Uterus (tissue), 3 donors: ENCODE measurements at regions not wholly inside any gene's neighbourhood (a gene's known extent, or its start where the extent isn't known, plus 50 kb on each side); places are given as distances from the start of the nearest gene placed in this dataset.

Source experiments
- DNase-seq, 2 donors: peaks; one replicate each; pipeline ENCODE4 v3.0.0-alpha.2; 2019 to 2020
- H3K27ac ChIP-seq, 2 donors: fragments of 200-600 bp; sonication (generic); 1 replicate in 1 of 2; 2 replicates in 1 of 2; pipeline ENCODE4 v1.5.1; 2016 to 2018
- H3K27me3 ChIP-seq, 2 donors: fragments of 200-600 bp; sonication (generic); one replicate each; pipeline ENCODE4 v1.5.1; 2018 to 2019; ENCODE audit warnings: control low read depth in 1 of 2
- H3K36me3 ChIP-seq, 2 donors: fragments of 200-600 bp; sonication (generic); one replicate each; pipeline ENCODE4 v1.5.1; 2019; ENCODE audit warnings: control low read depth in 1 of 2
- H3K4me1 ChIP-seq, 2 donors: fragments of 200-600 bp; sonication (generic); one replicate each; pipeline ENCODE4 v1.5.1; 2018 to 2019; ENCODE audit warnings: control low read depth in 1 of 2
- H3K4me3 ChIP-seq, 2 donors: fragments of 200-600 bp; sonication (generic); 1 replicate in 1 of 2; 2 replicates in 1 of 2; pipeline ENCODE4 v1.5.1; 2018 to 2019; ENCODE audit warnings: mild to moderate bottlenecking in 1 of 2
- H3K9me3 ChIP-seq, 2 donors: fragments of 200-600 bp; sonication (generic); one replicate each; pipeline ENCODE4 v1.5.1; 2019; ENCODE audit warnings: control low read depth in 1 of 2
- POLR2A ChIP-seq, 2 donors: fragments of 450-650 bp; IDR thresholded peaks; one replicate each; pipeline ENCODE4 v1.6.1; 2016; ENCODE audit warnings: antibody characterized with exemption in 2 of 2, mild to moderate bottlenecking in 1 of 2, moderate library complexity in 1 of 2
- intact Hi-C: fragments of 100-400 bp; cut with DNase I; formaldehyde crosslinking; loops from one replicate; pipeline ENCODE4 v1.15.1; 2023; ENCODE audit warnings: low total_unique reads
- TF ChIP-seq, protein P1 (sequence below), 4 experiments: fragments of 200-600 bp in 2 of 4; fragments of 450-650 bp in 2 of 4; sonication (generic) in 2 of 4; IDR thresholded peaks; one replicate each; pipeline ENCODE4 v1.5.1; 2016 to 2019; ENCODE audit warnings: antibody characterized with exemption in 4 of 4, mild to moderate bottlenecking in 2 of 4, moderate library complexity in 1 of 4
- donor health status: DM: yes; HTN: yes; CAD: no.

DNA sequence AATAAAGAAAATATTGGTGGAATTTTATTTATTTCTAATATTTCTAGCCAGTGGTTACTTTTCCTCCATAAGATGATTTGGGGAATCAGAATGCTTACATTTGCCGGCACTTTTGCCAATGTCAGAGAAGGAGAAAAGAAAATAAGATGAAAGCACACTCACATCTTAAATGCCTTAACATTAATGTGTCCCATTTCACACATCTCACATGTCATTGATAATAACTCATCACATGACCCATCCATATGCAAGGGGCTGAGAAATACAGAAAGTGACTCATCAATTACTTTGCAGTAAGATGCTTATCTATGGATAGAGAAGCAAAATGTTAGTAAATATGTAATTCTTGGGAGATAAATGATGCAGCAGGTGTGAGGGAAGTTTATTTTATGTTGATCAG is 1531.0 kb downstream of the PCDH7 start:
- Histone ChIP-seq H3K4me1 (no peaks in the 10 kb centered on the region), H3K4me3 (no peak overlapping the region), H3K36me3 (no peaks in the 10 kb centered on the region), H3K27me3 (no peaks in the 10 kb centered on the region), H3K27ac (no peak overlapping the region), H3K9me3 (no peaks in the 10 kb centered on the region)
- DNase-seq, result no peak
- intact Hi-C loops, result no loop called here
- TF ChIP-seq POLR2A (IDR thresholded peaks at IDR 0.05), result no peak
- TF ChIP-seq, protein P1, sequence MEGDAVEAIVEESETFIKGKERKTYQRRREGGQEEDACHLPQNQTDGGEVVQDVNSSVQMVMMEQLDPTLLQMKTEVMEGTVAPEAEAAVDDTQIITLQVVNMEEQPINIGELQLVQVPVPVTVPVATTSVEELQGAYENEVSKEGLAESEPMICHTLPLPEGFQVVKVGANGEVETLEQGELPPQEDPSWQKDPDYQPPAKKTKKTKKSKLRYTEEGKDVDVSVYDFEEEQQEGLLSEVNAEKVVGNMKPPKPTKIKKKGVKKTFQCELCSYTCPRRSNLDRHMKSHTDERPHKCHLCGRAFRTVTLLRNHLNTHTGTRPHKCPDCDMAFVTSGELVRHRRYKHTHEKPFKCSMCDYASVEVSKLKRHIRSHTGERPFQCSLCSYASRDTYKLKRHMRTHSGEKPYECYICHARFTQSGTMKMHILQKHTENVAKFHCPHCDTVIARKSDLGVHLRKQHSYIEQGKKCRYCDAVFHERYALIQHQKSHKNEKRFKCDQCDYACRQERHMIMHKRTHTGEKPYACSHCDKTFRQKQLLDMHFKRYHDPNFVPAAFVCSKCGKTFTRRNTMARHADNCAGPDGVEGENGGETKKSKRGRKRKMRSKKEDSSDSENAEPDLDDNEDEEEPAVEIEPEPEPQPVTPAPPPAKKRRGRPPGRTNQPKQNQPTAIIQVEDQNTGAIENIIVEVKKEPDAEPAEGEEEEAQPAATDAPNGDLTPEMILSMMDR (IDR thresholded peaks at IDR 0.05), result no peak

DNA sequence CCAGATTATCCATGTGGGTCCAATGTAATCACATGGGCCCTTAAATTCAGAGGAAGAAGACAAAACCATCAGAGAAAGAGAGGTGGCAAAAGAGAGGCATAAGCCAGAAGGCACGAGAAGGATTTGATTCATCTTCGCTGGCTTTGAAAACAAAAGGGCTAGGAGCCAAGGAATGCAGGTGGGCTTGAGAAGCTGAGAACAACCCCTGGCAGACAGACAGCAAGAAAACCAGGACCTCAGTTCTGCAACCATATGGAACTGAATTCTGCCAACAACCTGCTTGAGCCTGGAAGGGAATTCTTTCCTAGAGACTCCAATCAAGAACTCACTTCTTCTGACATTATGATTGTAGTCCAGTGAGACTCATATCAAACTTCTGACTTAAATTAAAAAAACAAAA is 1531.8 kb downstream of the PCDH7 start:
- H3K36me3 ChIP-seq, result no peaks in the 10 kb centered on the region
- no peak for DNase-seq
- intact Hi-C loops, result no loop called here

DNA sequence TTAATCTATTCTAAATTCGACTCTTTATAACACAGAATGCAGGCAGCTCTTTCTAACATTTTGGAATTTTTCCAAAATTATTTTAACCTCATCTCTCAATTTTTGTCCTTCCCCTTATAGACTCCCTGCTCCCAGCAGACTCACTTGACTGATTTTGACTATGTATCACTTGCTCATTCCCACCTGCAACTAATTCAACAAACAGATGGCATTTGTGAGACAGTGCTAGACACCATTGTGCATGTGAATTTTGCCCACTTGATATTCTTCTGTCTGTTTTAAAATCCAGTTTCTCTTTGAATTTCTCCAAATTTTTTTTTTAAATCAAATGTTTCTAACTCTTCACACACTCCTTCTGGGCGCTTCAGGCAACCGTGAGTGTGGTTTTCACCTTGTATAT is 1534.0 kb downstream of the PCDH7 start:
- TF ChIP-seq, protein P1 (IDR thresholded peaks at IDR 0.05), result no peak
- TF ChIP-seq POLR2A (IDR thresholded peaks at IDR 0.05), result no peak
- intact Hi-C loops, result no loop called here

More for the DNA sequence above, 1531.8 kb downstream of the PCDH7 start:
- H3K4me1 ChIP-seq, result no peaks in the 10 kb centered on the region
- no peak overlapping the region for H3K27ac ChIP-seq
- H3K4me3 ChIP-seq, result no peak overlapping the region
- H3K27me3 ChIP-seq, result no peaks in the 10 kb centered on the region
- TF ChIP-seq, protein P1 (IDR thresholded peaks at IDR 0.05), result no peak
- no peak for TF ChIP-seq POLR2A (IDR thresholded peaks at IDR 0.05)
- H3K9me3 ChIP-seq, result no peaks in the 10 kb centered on the region

DNA sequence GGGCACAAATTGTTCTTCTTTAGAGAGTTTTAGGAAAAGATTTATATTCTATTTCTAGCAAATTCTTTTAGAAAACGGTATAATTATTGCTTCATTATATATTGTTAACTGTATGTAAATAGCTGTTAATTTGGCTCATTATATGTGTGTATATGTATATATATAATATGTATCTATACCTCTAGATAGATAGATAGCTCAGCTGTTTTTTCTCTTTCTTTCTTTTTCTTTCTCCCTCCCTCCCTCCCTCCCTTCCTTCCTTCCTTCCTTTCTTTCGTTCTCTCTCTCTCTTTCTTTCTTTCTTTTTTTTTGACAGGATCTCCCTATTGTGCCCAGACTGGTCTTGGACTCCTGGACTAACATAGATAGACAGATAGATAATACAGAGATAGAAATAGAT is 1538.8 kb downstream of the PCDH7 start:
- Histone ChIP-seq H3K36me3 (no peaks in the 10 kb centered on the region), H3K27me3 (no peaks in the 10 kb centered on the region), H3K4me1 (no peaks in the 10 kb centered on the region), H3K4me3 (no peak overlapping the region), H3K27ac (no peak overlapping the region), H3K9me3 (no peaks in the 10 kb centered on the region)
- intact Hi-C loops, result no loop called here
- TF ChIP-seq, protein P1 (IDR thresholded peaks at IDR 0.05), result no peak
- TF ChIP-seq POLR2A (IDR thresholded peaks at IDR 0.05), result no peak
- no peak for DNase-seq

More for the DNA sequence above, 1534.0 kb downstream of the PCDH7 start:
- Histone ChIP-seq H3K4me1 (no peaks in the 10 kb centered on the region), H3K36me3 (no peaks in the 10 kb centered on the region), H3K4me3 (no peak overlapping the region), H3K9me3 (no peaks in the 10 kb centered on the region), H3K27me3 (no peaks in the 10 kb centered on the region), H3K27ac (no peak overlapping the region)
- no peak for DNase-seq

DNA sequence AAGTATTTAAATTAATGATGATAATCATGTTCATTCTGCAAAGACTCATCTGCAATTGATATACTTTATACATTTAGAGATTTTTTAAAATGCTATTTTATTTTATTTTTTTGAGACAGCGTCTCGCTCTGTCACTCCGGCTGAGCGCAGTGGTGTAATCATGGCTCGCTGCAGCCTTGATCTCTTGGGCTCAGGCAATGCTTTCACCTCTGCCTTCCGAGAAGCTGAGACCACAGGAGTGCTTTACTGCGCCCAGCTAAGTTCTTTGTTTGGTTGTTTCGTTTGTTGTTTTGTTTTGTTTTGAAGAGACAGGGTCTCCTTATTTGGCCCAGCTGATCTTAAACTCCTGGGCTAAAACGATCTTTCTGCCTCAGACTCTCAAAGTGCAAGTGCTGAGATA is 1541.0 kb downstream of the PCDH7 start:
- TF ChIP-seq POLR2A (IDR thresholded peaks at IDR 0.05), result no peak
- TF ChIP-seq, protein P1 (IDR thresholded peaks at IDR 0.05), result no peak
- intact Hi-C loops, result no loop called here
- DNase-seq, result no peak
- no peak overlapping the region for H3K27ac ChIP-seq
- no peak overlapping the region for H3K4me3 ChIP-seq
- no peaks in the 10 kb centered on the region for H3K27me3 ChIP-seq
- no peaks in the 10 kb centered on the region for H3K36me3 ChIP-seq
- no peaks in the 10 kb centered on the region for H3K4me1 ChIP-seq
- H3K9me3 ChIP-seq, result no peaks in the 10 kb centered on the region
